Hepatocyte (in vitro differentiated cells): ENCODE measurements at regions not wholly inside any gene's neighbourhood (a gene's known extent, or its start where the extent isn't known, plus 50 kb on each side); places are given as distances from the start of the nearest gene placed in this dataset.

Source experiments
- CTCF ChIP-seq: fragments of 200-600 bp; sonication (generic); IDR thresholded peaks from 2 replicates; pipeline ENCODE4 v1.5.1; 2016; ENCODE audit warnings: antibody characterized with exemption, mild to moderate bottlenecking; ENCODE audit not compliant: poor library complexity
- EZH2 ChIP-seq: fragments of 200-600 bp; sonication (generic); IDR thresholded peaks from 2 replicates; pipeline ENCODE4 v1.6.1; 2016; ENCODE audit warnings: antibody characterized with exemption, mild to moderate bottlenecking, borderline replicate concordance

GRCh38 chr12:16435875-16436554 lies 88.6 kb downstream of the MGST1 start:
- TF ChIP-seq CTCF (no peak), EZH2 (no peak)
